HCT116 (cell line): ENCODE measurements at regions not wholly inside any gene's neighbourhood (a gene's known extent, or its start where the extent isn't known, plus 50 kb on each side); places are given as distances from the start of the nearest gene placed in this dataset.

Experiments used
- ATAC-seq: fragments of 200-7000 bp; cut with Tn5 transposase; 2 replicates; pipeline ENCODE4 v1.9.1; 2020; ENCODE audit warnings: mild to moderate bottlenecking, moderate library complexity
- BruUV-seq: library from RNA; stranded (reverse); fragments of 400-500 nt; replicated peaks from 2 replicates; lab custom pipeline; 2021; lab: Mats Ljungman, UMichigan
- CTCF ChIA-PET: fragments of 300-600 bp; sonication (Branson Sonifier 250); formaldehyde crosslinking; loops from one replicate; lab custom pipeline; 2021; ENCODE audit warnings: antibody characterized with exemption; lab: Charles Lee
- POLR2A ChIA-PET: fragments of 300-600, 350-600 bp; sonication (Branson Sonifier 250); formaldehyde crosslinking; loops from one replicate; lab custom pipeline; 2021; ENCODE audit warnings: antibody characterized with exemption; lab: Charles Lee
- RAD21 ChIA-PET, 2 experiments: fragments of 300-600 bp; sonication (Branson Sonifier 250); formaldehyde crosslinking; loops; one replicate each; lab custom pipeline; 2023; ENCODE audit warnings: low total read pairs in 2 of 2; ENCODE audit not compliant: uncharacterized antibody in 2 of 2, unreplicated experiment in 2 of 2, low non-redundant PET in 1 of 2; lab: Charles Lee
- DNase-seq: peaks from one replicate; pipeline ENCODE4 v3.0.0-alpha.2; 2010; ENCODE audit warnings: low read depth, low spot score
- H2AFZ ChIP-seq: fragments of 200-600 bp; shearing (Covaris generic), sonication (generic); 2 replicates; pipeline ENCODE4 v1.6.1; 2017; ENCODE audit warnings: low read depth, mixed run types, mixed read lengths, antibody characterized with exemption, low read length; ENCODE audit not compliant: poor library complexity, severe bottlenecking
- H3K27ac ChIP-seq: 2 replicates; pipeline ENCODE4 v1.5.1; 2012; ENCODE audit warnings: low read depth, low read length
- H3K27me3 ChIP-seq: fragments of 200-600 bp; sonication (generic); 2 replicates; pipeline ENCODE4 v1.6.1; 2016; ENCODE audit warnings: mixed run types, low read length, mixed read lengths; ENCODE audit not compliant: insufficient read depth
- H3K36me3 ChIP-seq, 2 experiments: fragments of 200-500 bp in 1 of 2; fragments of 200-600 bp in 1 of 2; sonication (Bioruptor generic) in 1 of 2; sonication (generic) in 1 of 2; 2 replicates each; pipeline versions ENCODE4 v1.5.1 to v1.6.1; 2014 to 2016; ENCODE audit warnings: low read length in 2 of 2, inconsistent platforms in 1 of 2, mixed read lengths in 1 of 2, mixed run types in 1 of 2; ENCODE audit not compliant: insufficient read depth in 2 of 2, control insufficient read depth in 1 of 2
- H3K4me1 ChIP-seq, 2 experiments: fragments of 200-600 bp in 1 of 2; sonication (generic) in 1 of 2; 2 replicates each; pipeline versions ENCODE4 v1.5.1 to v1.6.1; 2012 to 2017; ENCODE audit warnings: low read length in 2 of 2, inconsistent platforms in 1 of 2, mild to moderate bottlenecking in 1 of 2, mixed read lengths in 1 of 2, mixed run types in 1 of 2, moderate library complexity in 1 of 2; ENCODE audit not compliant: insufficient read depth in 2 of 2, control insufficient read depth in 1 of 2
- H3K4me2 ChIP-seq: fragments of 200-600 bp; sonication (generic); 2 replicates; pipeline ENCODE4 v1.6.1; 2017; ENCODE audit warnings: mixed run types, low read length, mixed read lengths
- H3K4me3 ChIP-seq, 2 experiments: fragments of 200-600 bp in 1 of 2; sonication (generic) in 1 of 2; replicated peaks in 1 of 2; 2 replicates each; pipeline ENCODE4 v1.5.1; 2011 to 2016; ENCODE audit warnings: low read length in 2 of 2, control low read depth in 1 of 2, low read depth in 1 of 2, mild to moderate bottlenecking in 1 of 2, mixed read lengths in 1 of 2, mixed run types in 1 of 2
- H3K79me2 ChIP-seq: fragments of 200-600 bp; sonication (generic); 2 replicates; pipeline ENCODE4 v1.6.1; 2017; ENCODE audit warnings: mild to moderate bottlenecking, mixed run types, low read length, moderate library complexity, mixed read lengths; ENCODE audit not compliant: insufficient read depth
- H3K9ac ChIP-seq: fragments of 200-600 bp; sonication (generic); 2 replicates; pipeline ENCODE4 v1.6.1; 2016; ENCODE audit warnings: low read length, mixed read lengths
- H3K9me2 ChIP-seq: fragments of 200-600 bp; sonication (generic), shearing (Covaris generic); 2 replicates; pipeline ENCODE4 v1.6.1; 2017; ENCODE audit warnings: mixed run types, mild to moderate bottlenecking, moderate library complexity; ENCODE audit not compliant: insufficient read depth
- H3K9me3 ChIP-seq, 2 experiments: fragments of 200-500 bp in 1 of 2; fragments of 200-600 bp in 1 of 2; sonication (Bioruptor generic) in 1 of 2; sonication (generic) in 1 of 2; 2 replicates each; pipeline ENCODE4 v1.6.1; 2014 to 2017; ENCODE audit warnings: low read length in 2 of 2, mixed read lengths in 2 of 2, inconsistent platforms in 1 of 2, low read depth in 1 of 2, mild to moderate bottlenecking in 1 of 2, mixed run types in 1 of 2, moderate library complexity in 1 of 2; ENCODE audit not compliant: control insufficient read depth in 1 of 2, insufficient read depth in 1 of 2
- H4K20me1 ChIP-seq: fragments of 200-600 bp; sonication (generic), shearing (Covaris generic); 2 replicates; pipeline ENCODE4 v1.6.1; 2017; ENCODE audit warnings: mixed run types, mild to moderate bottlenecking, moderate library complexity; ENCODE audit not compliant: insufficient read depth
- CEBPB ChIP-seq: IDR thresholded peaks from 2 replicates; pipeline ENCODE4 v1.6.1; 2012; ENCODE audit warnings: low read depth
- EGR1 ChIP-seq: IDR thresholded peaks from 2 replicates; pipeline ENCODE4 v1.6.1; 2012; ENCODE audit warnings: low read depth
- ELF1 ChIP-seq: IDR thresholded peaks from 2 replicates; pipeline ENCODE4 v1.6.1; 2012; ENCODE audit warnings: low read depth, borderline replicate concordance
- EZH2 ChIP-seq: fragments of 200-600 bp; sonication (generic); IDR thresholded peaks from 2 replicates; pipeline ENCODE4 v1.6.1; 2017; ENCODE audit warnings: antibody characterized with exemption, mixed run types
- EZH2phosphoT487 ChIP-seq: fragments of 200-600 bp; IDR thresholded peaks from 2 replicates; pipeline ENCODE4 v1.6.1; 2018; ENCODE audit warnings: antibody characterized with exemption, borderline replicate concordance
- POLR2A ChIP-seq: IDR thresholded peaks from 2 replicates; pipeline ENCODE4 v1.7.0; 2011; ENCODE audit warnings: borderline replicate concordance; ENCODE audit not compliant: insufficient read depth, insufficient read length; ENCODE audit errors: extremely low read depth
- RAD21 ChIP-seq: IDR thresholded peaks from 2 replicates; pipeline ENCODE4 v1.6.1; 2012; ENCODE audit warnings: low read depth, mild to moderate bottlenecking
- SIN3A ChIP-seq: IDR thresholded peaks from 2 replicates; pipeline ENCODE4 v1.6.1; 2012; ENCODE audit warnings: low read depth
- intact Hi-C: fragments of 100-400 bp; cut with micrococcal nuclease; formaldehyde crosslinking; loops from 2 replicates; pipeline ENCODE4 v1.10.0; 2022
- TF ChIP-seq, protein P1 (sequence below): IDR thresholded peaks from 2 replicates; pipeline ENCODE4 v1.6.1; 2012; ENCODE audit warnings: low read depth
- TF ChIP-seq, protein P2 (sequence below): IDR thresholded peaks from 2 replicates; pipeline ENCODE4 v1.6.1; 2012
- TF ChIP-seq, protein P3 (sequence below): IDR thresholded peaks from 2 replicates; pipeline ENCODE4 v1.6.1; 2012

DNA sequence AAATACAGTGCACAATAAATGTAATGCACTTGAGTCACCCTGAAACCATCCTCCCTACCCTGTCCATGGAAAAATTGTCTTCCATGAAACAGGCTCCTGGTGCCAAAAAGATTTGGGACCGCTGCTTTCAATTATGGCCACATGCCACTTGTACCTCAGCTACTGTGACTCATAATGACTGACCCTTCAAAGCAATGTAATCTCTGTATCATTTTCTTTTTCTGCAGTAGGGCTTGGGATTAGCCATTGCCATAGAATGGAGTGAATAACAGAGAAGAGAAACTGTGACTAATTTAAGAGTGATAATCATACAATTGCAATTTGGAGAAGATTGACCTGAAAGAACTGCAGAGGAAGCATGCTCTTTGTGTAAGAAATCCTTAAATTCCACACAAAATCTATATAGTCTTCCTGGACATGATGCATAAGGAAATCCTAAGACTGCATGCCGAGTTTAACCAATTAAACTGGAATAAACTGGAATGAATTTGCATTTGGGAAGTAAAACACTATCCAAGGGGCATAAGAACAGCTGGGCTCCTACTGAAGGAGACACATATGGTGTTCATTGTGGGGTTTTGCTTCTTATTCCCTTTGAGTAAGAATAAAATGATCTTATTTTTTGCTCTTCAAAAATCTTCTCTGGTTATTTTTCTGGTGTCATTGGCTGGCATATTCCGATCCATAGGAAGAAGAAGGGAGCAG is 59.5 kb upstream of the SLC7A1 start:
- no peak for ATAC-seq
- CTCF ChIA-PET: no interaction called here

More for the DNA sequence above, 59.5 kb upstream of the SLC7A1 start:
- ChIA-PET POLR2A (no interaction called here), RAD21 (no interaction called here)
- H4K20me1 ChIP-seq: no peaks in the 10 kb centered on the region
- no peaks in the 10 kb centered on the region for H3K36me3 ChIP-seq
- H2AFZ ChIP-seq: no peak overlapping the region
- 0 out of 4 replicates have a peak, but pooled peaks cover 0 to 3% of the 10 kb centered on the region in 2 experiments for H3K9me3 ChIP-seq
- H3K9ac ChIP-seq: no peak overlapping the region
- DNase-seq: no peak
- H3K4me2 ChIP-seq: no peak overlapping the region
- H3K9me2 ChIP-seq: no peaks in the 10 kb centered on the region
- H3K4me3 ChIP-seq: no peak overlapping the region
- TF ChIP-seq SIN3A (no peak), EZH2 (no peak), EZH2phosphoT487 (no peak), EGR1 (no peak), CEBPB (no peak), ELF1 (no peak), RAD21 (no peak), POLR2A (no peak)
- TF ChIP-seq, protein P1, sequence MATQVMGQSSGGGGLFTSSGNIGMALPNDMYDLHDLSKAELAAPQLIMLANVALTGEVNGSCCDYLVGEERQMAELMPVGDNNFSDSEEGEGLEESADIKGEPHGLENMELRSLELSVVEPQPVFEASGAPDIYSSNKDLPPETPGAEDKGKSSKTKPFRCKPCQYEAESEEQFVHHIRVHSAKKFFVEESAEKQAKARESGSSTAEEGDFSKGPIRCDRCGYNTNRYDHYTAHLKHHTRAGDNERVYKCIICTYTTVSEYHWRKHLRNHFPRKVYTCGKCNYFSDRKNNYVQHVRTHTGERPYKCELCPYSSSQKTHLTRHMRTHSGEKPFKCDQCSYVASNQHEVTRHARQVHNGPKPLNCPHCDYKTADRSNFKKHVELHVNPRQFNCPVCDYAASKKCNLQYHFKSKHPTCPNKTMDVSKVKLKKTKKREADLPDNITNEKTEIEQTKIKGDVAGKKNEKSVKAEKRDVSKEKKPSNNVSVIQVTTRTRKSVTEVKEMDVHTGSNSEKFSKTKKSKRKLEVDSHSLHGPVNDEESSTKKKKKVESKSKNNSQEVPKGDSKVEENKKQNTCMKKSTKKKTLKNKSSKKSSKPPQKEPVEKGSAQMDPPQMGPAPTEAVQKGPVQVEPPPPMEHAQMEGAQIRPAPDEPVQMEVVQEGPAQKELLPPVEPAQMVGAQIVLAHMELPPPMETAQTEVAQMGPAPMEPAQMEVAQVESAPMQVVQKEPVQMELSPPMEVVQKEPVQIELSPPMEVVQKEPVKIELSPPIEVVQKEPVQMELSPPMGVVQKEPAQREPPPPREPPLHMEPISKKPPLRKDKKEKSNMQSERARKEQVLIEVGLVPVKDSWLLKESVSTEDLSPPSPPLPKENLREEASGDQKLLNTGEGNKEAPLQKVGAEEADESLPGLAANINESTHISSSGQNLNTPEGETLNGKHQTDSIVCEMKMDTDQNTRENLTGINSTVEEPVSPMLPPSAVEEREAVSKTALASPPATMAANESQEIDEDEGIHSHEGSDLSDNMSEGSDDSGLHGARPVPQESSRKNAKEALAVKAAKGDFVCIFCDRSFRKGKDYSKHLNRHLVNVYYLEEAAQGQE: no peak
- TF ChIP-seq, protein P2, sequence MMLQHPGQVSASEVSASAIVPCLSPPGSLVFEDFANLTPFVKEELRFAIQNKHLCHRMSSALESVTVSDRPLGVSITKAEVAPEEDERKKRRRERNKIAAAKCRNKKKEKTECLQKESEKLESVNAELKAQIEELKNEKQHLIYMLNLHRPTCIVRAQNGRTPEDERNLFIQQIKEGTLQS: no peak
- TF ChIP-seq, protein P3, sequence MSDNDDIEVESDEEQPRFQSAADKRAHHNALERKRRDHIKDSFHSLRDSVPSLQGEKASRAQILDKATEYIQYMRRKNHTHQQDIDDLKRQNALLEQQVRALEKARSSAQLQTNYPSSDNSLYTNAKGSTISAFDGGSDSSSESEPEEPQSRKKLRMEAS: no peak
- TF ChIP-seq, all 23 proteins: peak for 0
- no peak overlapping the region for H3K27ac ChIP-seq
- no TSS peak for BruUV-seq
- H3K27me3 ChIP-seq: 0 out of 2 replicates have a peak, but pooled peaks cover 3% of the 10 kb centered on the region
- H3K79me2 ChIP-seq: no peaks in the 10 kb centered on the region
- intact Hi-C loops: no loop called here
- no peaks in the 10 kb centered on the region for H3K4me1 ChIP-seq
